Esophagus muscularis mucosa (tissue), 4 donors: ENCODE measurements at regions not wholly inside any gene's neighbourhood (a gene's known extent, or its start where the extent isn't known, plus 50 kb on each side); places are given as distances from the start of the nearest gene placed in this dataset.

Experiments used
- CTCF ChIP-seq, 3 experiments: fragments of 200-600 bp in 2 of 3; fragments of 450-650 bp in 1 of 3; sonication (generic) in 2 of 3; IDR thresholded peaks; one replicate each; pipeline ENCODE4 v1.5.1; 2017 to 2019; ENCODE audit warnings: antibody characterized with exemption in 3 of 3, mild to moderate bottlenecking in 2 of 3, moderate library complexity in 1 of 3
- EP300 ChIP-seq: sonication (generic); formaldehyde crosslinking; IDR thresholded peaks from one replicate; pipeline ENCODE4 v1.6.1; 2017; ENCODE audit warnings: antibody characterized with exemption
- POLR2A ChIP-seq: fragments of 450-650 bp; IDR thresholded peaks from one replicate; pipeline ENCODE4 v1.6.1; 2017; ENCODE audit warnings: antibody characterized with exemption, moderate library complexity, mild to moderate bottlenecking, low read depth
- POLR2AphosphoS5 ChIP-seq, 2 donors: sonication (generic); formaldehyde crosslinking; IDR thresholded peaks; one replicate each; pipeline ENCODE4 v1.6.1; 2017; ENCODE audit warnings: antibody characterized with exemption in 2 of 2

GRCh38 chr4:136484996-136485395 is 1047.3 kb downstream of the PCDH18 start:
- no peak for TF ChIP-seq CTCF (IDR thresholded peaks at IDR 0.05)
- no peak for TF ChIP-seq POLR2AphosphoS5 (IDR thresholded peaks at IDR 0.05)
- TF ChIP-seq POLR2A: no peak
- no peak for TF ChIP-seq EP300
